A204.1 (cell line): ENCODE measurements at regions not wholly inside any gene's neighbourhood (a gene's known extent, or its start where the extent isn't known, plus 50 kb on each side); places are given as distances from the start of the nearest gene placed in this dataset.
"Not testable (repeated sequence)": the region's sequence is repeated elsewhere in the genome, so short reads cannot be mapped to it uniquely, and the experiment has no call there.

Source experiments
- FAIRE-seq: peaks from 2 replicates; lab custom pipeline; 2012; peaks lifted over from hg19 to GRCh38; lab: Jason Lieb, UNC

GRCh38 chr2:89874810-89875595 is 1183.5 kb downstream of the RPIA start:
- peak; percentile 67 for FAIRE-seq

- FAIRE-seq: not testable (repeated sequence)
Observed at GRCh38 chr2:89876445-89876844, 1185.0 kb downstream of the RPIA start.

GRCh38 chr2:89876878-89877277 is 1185.4 kb downstream of the RPIA start:
- FAIRE-seq: not testable (repeated sequence)

DNA sequence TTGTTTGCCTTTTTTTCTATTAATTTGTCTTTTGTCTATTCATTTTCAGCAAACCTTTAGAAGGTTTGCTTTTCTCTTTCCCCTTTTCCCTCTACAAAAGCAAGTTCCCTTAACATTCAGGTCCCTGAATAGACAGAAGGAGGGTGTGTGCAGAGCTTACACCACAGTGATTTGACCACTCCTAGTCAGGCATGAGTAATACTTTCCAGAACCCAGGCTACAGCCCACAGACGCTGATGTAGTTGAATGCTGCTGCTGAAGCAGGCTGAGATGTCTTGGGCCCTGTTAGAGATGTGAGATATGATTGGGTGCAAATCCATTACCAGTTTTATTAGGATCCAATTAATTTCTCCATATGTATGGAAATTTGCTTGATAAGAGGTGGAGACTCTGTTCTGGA is 1191.4 kb downstream of the RPIA start:
- FAIRE-seq: not testable (repeated sequence)

DNA sequence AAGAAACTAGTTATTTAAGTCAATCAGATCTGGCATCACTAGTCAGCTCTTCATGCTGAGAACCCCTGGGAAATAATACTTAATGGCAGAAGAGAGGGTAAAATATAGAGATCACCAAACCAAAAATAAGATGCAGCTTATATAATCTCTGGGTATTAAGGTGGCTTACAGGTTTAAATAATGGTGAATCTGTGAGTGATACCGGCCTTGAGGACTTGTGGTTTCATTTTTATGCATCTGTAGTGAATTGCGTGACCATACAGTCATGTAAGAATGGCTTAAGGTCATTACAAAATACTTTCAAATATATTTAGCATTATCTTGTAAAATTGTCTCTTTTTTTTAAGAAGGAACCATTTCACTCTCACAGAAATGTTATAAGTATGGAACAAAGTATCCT is 1192.2 kb downstream of the RPIA start:
- FAIRE-seq: not testable (repeated sequence)

DNA sequence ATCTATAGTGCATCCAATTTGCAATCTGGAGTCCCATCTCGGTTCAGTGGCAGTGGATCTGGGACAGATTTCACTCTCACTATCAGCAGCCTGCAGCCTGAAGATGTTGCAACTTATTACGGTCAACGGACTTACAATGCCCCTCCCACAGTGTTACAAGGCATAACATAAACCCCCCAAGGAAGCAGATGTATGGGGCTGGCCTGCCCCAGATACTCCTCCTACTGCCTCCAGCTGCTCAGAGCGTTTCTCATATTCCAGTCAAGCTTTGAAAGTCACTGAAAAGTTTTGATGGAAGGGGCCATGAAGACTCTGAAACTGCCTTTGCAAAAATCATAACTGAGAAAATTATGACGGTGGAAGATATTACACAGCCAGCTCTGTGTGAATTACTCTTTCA is 1193.6 kb downstream of the RPIA start:
- not testable (repeated sequence) for FAIRE-seq

GRCh38 chr2:89888693-89889092 is 1197.2 kb downstream of the RPIA start:
- not testable (repeated sequence) for FAIRE-seq

DNA sequence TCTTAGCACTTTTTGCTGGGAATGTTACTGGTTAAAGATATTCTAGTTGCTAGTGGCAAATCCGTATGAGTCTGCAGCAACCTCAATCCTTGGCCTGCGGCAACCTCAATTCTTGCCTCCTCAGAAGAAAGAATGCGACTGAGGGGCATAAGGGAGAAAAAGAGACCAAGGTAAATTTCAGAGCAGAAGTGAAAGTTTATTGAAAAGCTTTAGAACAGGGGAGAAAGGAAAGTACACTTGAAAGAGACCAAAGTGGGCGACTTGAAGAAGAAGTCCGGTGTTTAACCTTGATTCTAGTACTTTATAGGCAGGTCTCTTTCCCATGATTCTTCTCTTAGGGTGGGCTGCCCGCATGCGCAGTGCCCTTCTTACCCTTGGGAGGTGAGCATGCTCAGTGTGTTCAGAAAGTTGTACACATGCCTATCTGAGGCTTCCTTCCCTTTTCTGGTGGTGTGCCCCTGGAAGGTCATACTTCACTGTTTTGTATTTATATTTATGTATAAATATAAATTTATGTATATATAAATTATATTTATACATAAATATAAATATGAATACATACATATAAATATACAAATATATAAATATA is 1198.8 kb downstream of the RPIA start:
- not testable (repeated sequence) for FAIRE-seq

GRCh38 chr2:89894988-89895387 is 1203.5 kb downstream of the RPIA start:
- not testable (repeated sequence) for FAIRE-seq

DNA sequence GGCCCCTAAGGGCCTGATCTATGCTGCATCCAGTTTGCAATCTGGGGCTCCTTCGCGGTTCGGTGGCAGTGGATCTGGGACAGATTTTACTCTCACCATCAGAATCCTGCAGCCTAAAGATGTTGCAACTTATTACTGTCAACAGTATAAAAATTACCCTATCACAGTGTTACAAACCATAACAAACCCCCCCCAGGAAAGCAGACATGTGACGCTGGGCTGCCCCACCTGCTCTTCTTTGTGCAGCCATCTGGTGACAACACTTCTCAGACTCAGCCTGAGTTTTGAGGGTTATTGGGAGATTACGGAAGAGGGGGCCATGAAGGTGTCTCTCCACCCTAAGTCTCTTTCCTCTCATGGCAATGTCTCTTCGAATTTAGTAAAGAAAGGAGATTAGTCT is 1204.2 kb downstream of the RPIA start:
- not testable (repeated sequence) for FAIRE-seq

GRCh38 chr2:89927018-89927417 is 1235.5 kb downstream of the RPIA start:
- not testable (repeated sequence) for FAIRE-seq

DNA sequence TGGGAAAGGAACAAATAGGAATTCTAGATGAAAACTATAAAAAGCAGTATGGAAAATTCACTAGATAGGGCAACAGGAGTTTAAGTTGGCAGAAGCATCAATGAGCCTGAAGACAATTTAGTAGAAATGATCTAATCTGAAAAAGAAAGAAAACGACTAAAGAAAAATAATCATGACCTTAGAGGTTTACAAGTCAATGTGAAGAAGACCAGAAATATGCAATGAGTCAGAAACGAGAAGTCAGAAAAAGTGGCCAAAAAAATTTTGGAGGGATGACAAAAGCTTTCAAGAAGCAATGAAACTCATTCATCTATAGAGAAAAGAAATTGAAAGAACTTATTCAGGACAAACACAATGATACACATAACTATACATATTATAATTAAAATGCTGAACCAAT is 1244.0 kb downstream of the RPIA start:
- FAIRE-seq: not testable (repeated sequence)

- FAIRE-seq: not testable (repeated sequence)
Observed at GRCh38 chr2:89936011-89936410, 1244.5 kb downstream of the RPIA start.

- FAIRE-seq: not testable (repeated sequence)
Observed at GRCh38 chr2:89936559-89936958, 1245.1 kb downstream of the RPIA start.

GRCh38 chr2:89938756-89939155 is 1247.3 kb downstream of the RPIA start:
- not testable (repeated sequence) for FAIRE-seq

- not testable (repeated sequence) for FAIRE-seq
Observed at GRCh38 chr2:89944267-89944666, 1252.8 kb downstream of the RPIA start.

DNA sequence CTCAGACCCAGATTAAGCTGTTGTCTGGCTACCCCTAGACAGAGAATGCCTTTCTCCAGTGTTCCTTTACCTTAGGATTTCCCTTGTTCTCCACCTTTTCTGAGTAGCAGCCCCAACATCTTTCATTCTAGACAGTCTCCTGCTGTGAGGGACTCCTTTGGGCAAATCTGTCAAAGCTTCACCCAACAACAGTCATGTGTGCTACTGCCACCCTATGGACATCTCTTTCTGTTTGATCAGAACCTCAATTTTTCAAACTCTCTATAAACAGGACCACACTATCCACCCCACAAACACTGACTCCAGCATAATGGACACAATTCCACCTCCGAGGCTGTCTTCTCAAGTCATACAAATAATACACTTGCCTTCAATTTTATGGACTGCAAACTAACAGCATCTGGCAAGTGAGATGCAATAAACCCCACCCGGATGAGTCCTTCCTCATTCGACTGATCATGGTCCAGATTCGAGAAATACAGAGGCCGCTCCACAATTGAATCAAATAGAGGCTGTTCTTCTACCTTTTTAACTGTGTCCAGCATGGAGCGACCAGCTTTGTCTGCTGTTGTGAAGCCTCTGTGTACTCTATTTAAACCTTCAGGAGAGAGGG is 1253.6 kb downstream of the RPIA start:
- FAIRE-seq: not testable (repeated sequence)

- not testable (repeated sequence) for FAIRE-seq
Observed at GRCh38 chr2:89947208-89947815, 1255.8 kb downstream of the RPIA start.

DNA sequence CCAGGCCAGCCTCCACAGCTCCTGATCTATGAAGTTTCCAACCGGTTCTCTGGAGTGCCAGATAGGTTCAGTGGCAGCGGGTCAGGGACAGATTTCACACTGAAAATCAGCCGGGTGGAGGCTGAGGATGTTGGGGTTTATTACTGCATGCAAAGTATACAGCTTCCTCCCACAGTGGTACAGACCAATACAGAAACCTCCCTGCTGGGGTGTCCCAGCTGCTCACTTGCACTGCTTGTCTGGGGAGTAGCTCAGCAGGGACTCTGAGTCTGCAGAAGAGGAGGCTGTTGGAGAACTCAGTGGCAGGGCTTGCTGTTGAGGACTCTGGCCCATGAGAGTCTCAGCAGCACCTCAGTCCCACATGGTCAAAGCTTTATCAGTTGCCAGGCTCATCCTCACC is 1256.6 kb downstream of the RPIA start:
- not testable (repeated sequence) for FAIRE-seq

DNA sequence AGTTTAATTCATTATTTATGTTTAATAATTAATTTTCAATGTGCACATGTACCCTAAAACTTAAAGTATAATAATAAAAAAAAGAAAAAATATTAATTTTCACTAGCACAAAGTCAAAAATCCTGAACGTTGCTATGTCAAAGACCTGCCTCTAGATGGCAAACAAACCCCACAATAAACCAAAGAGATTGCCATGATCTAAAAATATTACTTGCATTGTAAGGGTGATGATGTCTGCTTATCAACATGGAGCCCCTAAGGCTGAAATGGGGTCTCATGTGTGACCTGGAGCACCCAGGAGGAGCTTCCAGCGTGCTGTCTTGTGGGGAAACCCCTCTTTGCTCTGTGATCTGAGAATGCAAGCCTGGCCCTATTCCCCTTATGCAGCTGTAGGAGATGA is 1259.3 kb downstream of the RPIA start:
- peak; percentile 94 for FAIRE-seq

DNA sequence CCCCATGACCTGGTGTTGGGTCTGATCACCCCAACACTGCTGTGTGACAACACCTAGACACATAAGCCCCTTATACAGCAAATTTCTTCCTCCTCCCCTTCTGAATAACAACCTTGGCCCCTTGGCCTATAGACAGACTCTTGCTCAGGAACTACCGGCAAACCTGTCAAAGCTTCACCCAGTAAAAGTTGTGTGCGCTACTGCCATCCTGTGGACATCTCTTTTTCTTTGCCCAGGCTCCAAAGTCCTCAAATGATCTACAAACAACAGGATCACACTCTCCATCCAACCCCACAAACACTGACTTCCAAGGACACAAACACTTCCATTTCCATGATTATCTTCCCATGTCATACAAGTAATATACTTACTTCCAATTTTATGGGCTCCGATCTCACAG is 1265.8 kb downstream of the RPIA start:
- FAIRE-seq: peak; percentile 61

DNA sequence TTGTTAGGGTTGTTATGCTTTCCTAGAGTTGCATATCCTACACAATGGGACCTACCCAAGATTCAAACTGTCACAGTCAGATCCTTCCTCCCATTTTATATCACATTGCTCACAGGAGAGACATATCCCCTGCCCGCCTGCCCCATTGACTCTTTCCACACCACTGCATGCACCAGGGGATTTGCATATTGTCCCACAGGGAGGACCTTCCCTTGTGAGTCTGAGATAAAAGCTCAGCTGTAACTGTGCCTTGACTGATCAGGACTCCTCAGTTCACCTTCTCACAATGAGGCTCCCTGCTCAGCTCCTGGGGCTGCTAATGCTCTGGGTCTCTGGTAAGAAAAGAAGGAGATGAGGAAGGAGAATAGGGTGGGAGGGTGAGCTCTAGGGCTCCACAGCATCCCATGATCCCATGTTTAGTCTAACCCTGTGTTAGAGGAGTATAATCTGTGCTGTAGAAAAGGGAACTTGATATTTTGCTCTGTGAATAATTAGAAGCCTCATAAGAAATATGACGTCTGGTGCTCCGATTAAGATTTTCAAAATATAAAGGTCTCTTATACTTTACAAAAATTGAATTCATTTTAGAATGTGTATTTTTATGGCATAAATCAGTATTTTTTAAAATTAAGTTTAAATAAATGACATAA is 1268.4 kb downstream of the RPIA start:
- FAIRE-seq: not testable (repeated sequence)
